GM12873 (cell line): ENCODE measurements at regions not wholly inside any gene's neighbourhood (a gene's known extent, or its start where the extent isn't known, plus 50 kb on each side); places are given as distances from the start of the nearest gene placed in this dataset.

Source experiments
- CTCF ChIP-seq: IDR thresholded peaks from 2 replicates; pipeline ENCODE4 v1.5.1; 2012; ENCODE audit warnings: low read depth, mild to moderate bottlenecking, moderate library complexity, low read length, control low read depth; ENCODE audit not compliant: insufficient read depth; ENCODE audit errors: missing control alignments

- TF ChIP-seq CTCF = no peak
Observed at GRCh38 chr15:62641825-62642224, 400.7 kb upstream of the TPM1 start.

- TF ChIP-seq CTCF = no peak
Observed at GRCh38 chr15:62643572-62643971, 399.0 kb upstream of the TPM1 start.

GRCh38 chr15:62644216-62644888 is 398.2 kb upstream of the TPM1 start:
- no peak for TF ChIP-seq CTCF

GRCh38 chr15:62644889-62645742 is 397.4 kb upstream of the TPM1 start:
- no peak for TF ChIP-seq CTCF

GRCh38 chr15:62647202-62647842 is 395.2 kb upstream of the TPM1 start:
- no peak for TF ChIP-seq CTCF

GRCh38 chr15:62647843-62648505 is 394.6 kb upstream of the TPM1 start:
- TF ChIP-seq CTCF = no peak

- TF ChIP-seq CTCF = peak; percentile 56
Observed at GRCh38 chr15:62648954-62649353, 393.6 kb upstream of the TPM1 start.
